ENCODE measurements at regions not wholly inside any gene's neighbourhood (a gene's known extent, or its start where the extent isn't known, plus 50 kb on each side); places are given as distances from the start of the nearest gene placed in this dataset.

- DNase-seq, result no peak
These were observed 498.0 kb downstream of the TBL1XR1 start for GRCh38 chr3:176699288-176699687.

- DNase-seq, result no peak
These were observed 499.9 kb downstream of the TBL1XR1 start for GRCh38 chr3:176697284-176697889.

- no peak for DNase-seq
These were observed 500.5 kb downstream of the TBL1XR1 start for GRCh38 chr3:176696816-176697215.

GRCh38 chr3:176692966-176693785 is 504.1 kb downstream of the TBL1XR1 start:
- no peak for DNase-seq

- no peak for DNase-seq
These were observed 504.9 kb downstream of the TBL1XR1 start for GRCh38 chr3:176692199-176692965.

DNA sequence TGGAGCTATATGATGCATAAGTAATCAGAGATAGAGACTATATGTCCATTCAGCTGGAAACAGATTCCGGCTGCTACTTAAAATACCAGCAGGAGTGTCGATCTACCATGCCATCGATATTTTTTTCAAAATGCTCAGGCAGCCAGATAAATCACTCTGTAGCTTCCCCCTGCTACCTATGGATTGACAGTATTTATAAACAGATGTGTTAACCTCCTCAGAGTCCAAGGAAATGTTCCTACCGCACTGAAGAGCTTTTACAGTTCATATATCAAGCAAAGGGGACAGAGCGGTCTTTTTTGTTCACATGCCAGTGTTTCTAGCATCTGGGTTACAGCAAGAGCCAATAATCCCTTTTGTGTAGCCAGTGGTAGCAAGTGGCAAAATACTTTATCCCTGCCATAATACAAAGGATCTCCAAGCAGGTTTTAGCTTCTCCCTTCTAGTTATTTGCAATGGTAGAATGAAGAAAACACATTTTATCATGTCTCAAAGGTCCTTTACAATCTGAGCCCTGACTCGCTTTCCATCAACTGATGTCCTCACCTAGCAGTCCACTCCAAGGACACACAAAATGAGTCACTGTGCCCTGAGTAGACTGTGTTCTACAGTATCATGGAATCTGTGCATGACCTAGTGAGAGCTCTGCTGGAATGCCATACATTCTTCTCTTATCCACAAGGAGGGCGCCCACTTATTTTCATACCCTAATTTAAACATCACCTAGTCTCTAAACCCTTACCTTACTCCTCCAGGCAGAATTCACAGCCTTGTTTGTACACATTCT is 507.0 kb downstream of the TBL1XR1 start:
- no peak for DNase-seq

DNA sequence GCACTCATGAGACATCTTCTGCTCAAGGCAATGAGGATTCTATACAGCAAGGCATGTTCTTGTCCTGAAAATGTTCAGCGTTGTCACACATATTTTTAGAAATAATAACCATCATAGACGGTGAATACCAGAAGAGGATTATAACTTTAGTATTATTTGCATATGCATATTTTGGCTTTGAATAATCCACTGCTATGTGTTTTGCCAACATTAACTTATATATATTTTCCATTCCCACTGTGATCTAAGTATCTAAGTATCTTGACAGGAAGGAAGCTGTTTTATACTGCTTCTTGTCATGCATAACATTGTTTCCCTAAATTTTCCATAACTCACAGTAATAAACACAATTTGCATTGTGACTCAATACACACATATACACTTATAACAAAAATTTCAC is 509.5 kb downstream of the TBL1XR1 start:
- DNase-seq, result no peak

DNA sequence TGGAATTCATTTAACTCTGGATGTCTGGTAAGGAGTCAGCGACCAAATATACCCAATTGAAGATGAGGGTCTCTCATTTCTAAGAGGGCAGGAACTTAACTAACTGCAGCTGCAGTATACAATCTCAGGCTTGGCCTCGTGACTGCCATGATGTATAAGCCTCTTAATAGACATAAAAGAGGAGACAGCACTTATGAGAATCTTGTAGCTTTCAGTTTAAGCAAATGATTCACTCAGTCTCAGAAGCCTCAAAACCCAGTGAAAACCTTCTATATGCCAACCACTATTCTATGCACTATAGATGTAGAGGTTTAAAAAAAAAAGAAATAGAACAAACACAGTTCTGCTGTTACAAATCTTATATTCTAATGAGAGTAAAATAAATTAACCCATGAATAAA is 513.9 kb downstream of the TBL1XR1 start:
- no peak for DNase-seq

GRCh38 chr3:176663837-176664831 is 533.1 kb downstream of the TBL1XR1 start:
- DNase-seq, result peak in 2 of 4 experiments; percentile 23 to 33

DNA sequence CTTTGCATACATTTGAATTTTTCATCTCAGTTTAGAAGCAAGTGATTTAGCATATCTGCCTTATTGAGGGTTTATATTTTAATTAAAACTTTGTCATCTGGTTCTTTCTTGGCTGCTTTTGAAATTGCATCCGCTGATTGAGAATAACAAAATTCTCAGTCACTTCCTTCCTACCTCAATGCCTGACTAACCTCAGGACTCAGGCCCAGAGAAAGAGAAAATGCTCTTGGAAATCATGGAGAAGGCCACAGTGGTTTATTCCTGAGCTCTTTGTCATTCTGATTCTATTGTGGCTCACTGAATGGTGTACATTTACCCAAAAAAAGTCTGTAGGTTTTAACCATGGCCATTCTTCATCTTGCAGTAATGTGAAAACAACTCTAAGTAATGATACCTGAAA is 533.9 kb downstream of the TBL1XR1 start:
- no peak for DNase-seq

GRCh38 chr3:176661432-176661964 is 535.8 kb downstream of the TBL1XR1 start:
- no peak for DNase-seq

DNA sequence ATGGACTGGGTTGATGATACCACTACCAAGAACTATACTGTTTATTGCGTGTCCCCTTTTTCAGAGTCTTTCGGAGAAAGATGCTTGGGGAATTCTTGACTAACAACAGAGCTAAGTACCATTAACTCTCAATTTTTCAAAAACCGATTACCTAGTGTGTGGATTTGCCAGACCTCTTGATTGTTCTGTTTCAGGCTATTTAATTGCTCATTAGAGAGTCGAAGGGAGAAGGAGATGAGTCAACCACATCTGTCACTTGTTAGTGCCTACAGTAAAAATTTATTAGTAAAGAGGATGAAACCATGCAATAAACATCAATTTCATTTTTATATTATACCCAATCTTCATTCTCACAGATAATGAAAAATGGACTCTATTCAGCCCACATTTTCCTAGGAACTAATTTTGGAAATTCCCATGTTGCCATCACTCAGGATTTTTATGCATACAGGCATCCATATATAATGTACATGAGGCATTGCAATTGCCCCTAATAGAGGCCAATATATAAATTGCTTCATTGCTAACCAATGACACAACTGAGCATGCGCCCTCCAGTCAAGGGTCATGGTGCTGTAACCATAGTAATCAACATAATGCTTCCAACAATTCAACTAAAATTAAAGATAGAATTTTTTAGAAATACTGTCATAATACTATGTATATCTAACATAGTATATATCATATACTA is 541.7 kb downstream of the TBL1XR1 start:
- no peak for DNase-seq

- no peak for DNase-seq
These were observed 545.7 kb downstream of the TBL1XR1 start for GRCh38 chr3:176651622-176652021.

DNA sequence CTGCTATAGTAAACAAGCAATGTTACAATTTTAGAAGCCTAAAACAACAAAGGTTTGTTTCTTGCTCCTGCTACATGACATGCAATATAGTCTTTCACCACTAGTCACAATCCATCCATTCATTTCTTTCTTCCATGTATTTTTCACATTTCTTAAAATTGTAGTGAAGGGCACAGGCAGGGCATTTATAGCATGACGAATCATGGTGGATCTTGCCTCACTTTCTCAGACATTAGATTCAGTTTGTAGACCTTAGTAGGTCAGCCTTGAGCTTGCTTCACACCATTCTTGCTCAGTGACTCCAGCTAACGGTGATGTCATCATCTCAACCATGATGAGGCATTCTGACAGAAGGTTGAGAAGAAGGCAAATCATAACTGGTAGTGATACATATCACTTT is 546.8 kb downstream of the TBL1XR1 start:
- peak in 2 of 4 experiments; percentile 0 to 5 for DNase-seq

DNA sequence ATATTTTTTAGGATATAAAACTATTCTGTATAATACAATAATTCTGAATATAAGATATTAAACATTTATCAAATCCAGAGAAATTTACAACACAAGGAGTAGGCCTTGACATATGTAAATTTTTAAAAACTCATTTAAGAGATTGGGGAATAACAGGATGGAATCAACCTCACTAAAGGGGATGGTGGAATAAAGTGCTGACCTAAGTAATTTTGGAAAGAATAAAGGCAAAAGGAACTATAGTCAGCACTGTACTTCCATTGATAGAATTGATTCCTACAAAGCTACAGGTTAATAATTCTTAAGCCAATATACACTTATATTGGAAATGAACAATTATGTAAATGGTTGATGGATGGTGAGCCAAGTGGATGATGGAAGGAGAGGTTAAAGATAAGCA is 549.3 kb downstream of the TBL1XR1 start:
- no peak for DNase-seq

GRCh38 chr3:176633511-176633910 is 563.8 kb downstream of the TBL1XR1 start:
- no peak for DNase-seq

DNA sequence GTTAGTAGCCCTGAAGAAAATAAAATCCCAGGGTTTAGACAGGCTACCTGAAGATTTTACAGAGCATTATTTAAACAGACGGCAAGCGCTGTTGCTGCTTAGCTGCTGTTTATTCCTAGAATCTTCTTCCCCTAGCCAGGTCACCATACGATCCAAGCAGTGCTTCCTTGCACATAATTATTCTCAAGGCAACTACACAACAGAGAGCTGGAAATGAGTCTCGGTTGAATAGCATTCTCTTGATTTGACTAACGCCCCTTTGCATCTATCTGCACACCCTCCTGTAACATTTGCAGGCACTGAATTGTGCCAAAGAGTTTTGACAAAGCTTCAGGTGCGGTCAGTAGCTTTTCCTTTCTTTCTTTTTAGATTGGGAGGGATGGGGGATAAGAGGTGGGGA is 564.4 kb downstream of the TBL1XR1 start:
- DNase-seq, result no peak

- DNase-seq, result no peak
These were observed 566.1 kb downstream of the TBL1XR1 start for GRCh38 chr3:176631165-176631564.

DNA sequence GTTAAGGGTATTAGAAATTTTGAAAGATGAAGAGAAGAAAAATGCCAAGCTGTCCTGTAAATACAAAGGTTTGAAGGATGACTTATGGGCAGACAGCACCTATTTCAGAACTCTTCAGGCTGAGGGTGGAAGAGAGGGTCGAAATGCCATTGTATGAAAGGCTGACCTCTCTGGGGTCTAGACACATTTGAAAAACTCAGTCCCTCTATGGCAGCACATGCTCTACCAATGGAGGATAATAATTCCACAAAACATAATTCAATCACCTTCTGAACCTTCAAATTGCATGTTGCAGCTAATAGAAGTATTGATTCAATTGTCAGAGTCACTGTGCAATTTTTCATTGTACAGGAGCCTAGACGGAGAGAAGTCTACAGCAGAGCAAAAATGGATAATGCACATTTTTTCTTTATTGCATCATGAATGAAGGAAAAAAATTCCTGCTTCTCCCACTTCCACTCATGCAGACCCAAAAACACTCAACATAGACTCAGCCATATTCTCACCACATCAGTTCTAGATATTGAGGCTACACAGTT is 569.1 kb downstream of the TBL1XR1 start:
- DNase-seq, result no peak

- no peak for DNase-seq
These were observed 573.7 kb downstream of the TBL1XR1 start for GRCh38 chr3:176623468-176624150.

Measured in suppressor macrophage (primary cell).